Liver (tissue), 3 donors: ENCODE measurements at regions not wholly inside any gene's neighbourhood (a gene's known extent, or its start where the extent isn't known, plus 50 kb on each side); places are given as distances from the start of the nearest gene placed in this dataset.

Experiments used
- FOXA1 ChIP-seq: IDR thresholded peaks from 2 replicates; pipeline ENCODE4 v1.6.1; 2016; ENCODE audit warnings: antibody characterized with exemption
- GABPA ChIP-seq, 2 donors: IDR thresholded peaks in 1 of 2; conservative IDR thresholded peaks in 1 of 2; 2 replicates each; pipeline ENCODE4 v1.6.1; 2016; ENCODE audit warnings: antibody characterized with exemption in 2 of 2, mild to moderate bottlenecking in 1 of 2, moderate library complexity in 1 of 2
- HNF4G ChIP-seq: IDR thresholded peaks from 2 replicates; pipeline ENCODE4 v1.6.1; 2016; ENCODE audit warnings: antibody characterized with exemption
- JUND ChIP-seq, 2 donors: IDR thresholded peaks; 2 replicates each; pipeline ENCODE4 v1.6.1; 2016; ENCODE audit warnings: antibody characterized with exemption in 2 of 2
- RAD21 ChIP-seq, 2 donors: IDR thresholded peaks; 2 replicates each; pipeline ENCODE4 v1.6.1; 2016; ENCODE audit warnings: antibody characterized with exemption in 2 of 2, mild to moderate bottlenecking in 2 of 2
- RXRA ChIP-seq, 2 donors: IDR thresholded peaks; 2 replicates each; pipeline ENCODE4 v1.6.1; 2017 to 2018; ENCODE audit warnings: antibody characterized with exemption in 2 of 2, mild to moderate bottlenecking in 1 of 2
- SP1 ChIP-seq: IDR thresholded peaks from 2 replicates; pipeline ENCODE4 v1.6.1; 2018; ENCODE audit warnings: antibody characterized with exemption, mild to moderate bottlenecking
- TF ChIP-seq, protein P1 (sequence below): fragments of 150-350 bp; IDR thresholded peaks from 2 replicates; pipeline ENCODE4 v1.5.1; 2017; ENCODE audit warnings: improper control_type of control experiment, low read depth, low read length; ENCODE audit not compliant: missing input control
- TF ChIP-seq, protein P2 (sequence below): IDR thresholded peaks from 2 replicates; pipeline ENCODE4 v1.6.1; 2016; ENCODE audit warnings: antibody characterized with exemption
- TF ChIP-seq, protein P3 (sequence below): IDR thresholded peaks from 2 replicates; pipeline ENCODE4 v1.6.1; 2016; ENCODE audit warnings: antibody characterized with exemption, mild to moderate bottlenecking
- TF ChIP-seq, protein P4 (sequence below): IDR thresholded peaks from 2 replicates; pipeline ENCODE4 v1.6.1; 2016; ENCODE audit warnings: antibody characterized with exemption
- donor health status: healthy.
- donor health status: healthy.

DNA sequence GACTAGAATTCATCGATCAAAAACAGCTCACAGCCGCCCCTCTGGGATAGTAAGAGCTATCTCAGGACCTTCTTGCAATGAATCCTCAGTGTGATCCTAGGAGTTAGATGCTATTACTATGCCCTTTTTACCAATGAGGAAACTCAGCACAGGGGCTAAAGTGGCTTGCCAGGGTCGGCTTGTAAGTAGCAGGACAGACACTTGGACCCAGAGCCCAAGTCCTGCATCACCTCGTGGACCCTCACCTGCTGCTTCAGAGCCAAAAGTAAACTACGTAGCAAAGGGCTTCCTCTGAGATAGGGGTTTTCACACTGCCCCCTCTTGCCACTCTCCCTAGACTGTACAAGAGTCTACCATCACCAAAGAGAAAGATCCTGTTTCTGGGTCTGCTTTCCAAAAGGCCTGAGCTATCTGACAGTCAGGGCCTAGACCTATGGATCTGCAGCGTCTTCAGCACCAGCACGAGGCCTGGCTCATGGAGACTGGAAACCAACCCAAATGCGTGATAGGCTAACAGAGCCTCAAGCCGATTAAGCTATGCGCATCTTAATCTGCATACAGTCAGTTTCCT lies 172.3 kb downstream of the ANKRD60 start:
- TF ChIP-seq, protein P1, sequence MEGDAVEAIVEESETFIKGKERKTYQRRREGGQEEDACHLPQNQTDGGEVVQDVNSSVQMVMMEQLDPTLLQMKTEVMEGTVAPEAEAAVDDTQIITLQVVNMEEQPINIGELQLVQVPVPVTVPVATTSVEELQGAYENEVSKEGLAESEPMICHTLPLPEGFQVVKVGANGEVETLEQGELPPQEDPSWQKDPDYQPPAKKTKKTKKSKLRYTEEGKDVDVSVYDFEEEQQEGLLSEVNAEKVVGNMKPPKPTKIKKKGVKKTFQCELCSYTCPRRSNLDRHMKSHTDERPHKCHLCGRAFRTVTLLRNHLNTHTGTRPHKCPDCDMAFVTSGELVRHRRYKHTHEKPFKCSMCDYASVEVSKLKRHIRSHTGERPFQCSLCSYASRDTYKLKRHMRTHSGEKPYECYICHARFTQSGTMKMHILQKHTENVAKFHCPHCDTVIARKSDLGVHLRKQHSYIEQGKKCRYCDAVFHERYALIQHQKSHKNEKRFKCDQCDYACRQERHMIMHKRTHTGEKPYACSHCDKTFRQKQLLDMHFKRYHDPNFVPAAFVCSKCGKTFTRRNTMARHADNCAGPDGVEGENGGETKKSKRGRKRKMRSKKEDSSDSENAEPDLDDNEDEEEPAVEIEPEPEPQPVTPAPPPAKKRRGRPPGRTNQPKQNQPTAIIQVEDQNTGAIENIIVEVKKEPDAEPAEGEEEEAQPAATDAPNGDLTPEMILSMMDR = no peak
- TF ChIP-seq, protein P2, sequence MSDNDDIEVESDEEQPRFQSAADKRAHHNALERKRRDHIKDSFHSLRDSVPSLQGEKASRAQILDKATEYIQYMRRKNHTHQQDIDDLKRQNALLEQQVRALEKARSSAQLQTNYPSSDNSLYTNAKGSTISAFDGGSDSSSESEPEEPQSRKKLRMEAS = no peak
- TF ChIP-seq HNF4G = no peak
- TF ChIP-seq, protein P3, sequence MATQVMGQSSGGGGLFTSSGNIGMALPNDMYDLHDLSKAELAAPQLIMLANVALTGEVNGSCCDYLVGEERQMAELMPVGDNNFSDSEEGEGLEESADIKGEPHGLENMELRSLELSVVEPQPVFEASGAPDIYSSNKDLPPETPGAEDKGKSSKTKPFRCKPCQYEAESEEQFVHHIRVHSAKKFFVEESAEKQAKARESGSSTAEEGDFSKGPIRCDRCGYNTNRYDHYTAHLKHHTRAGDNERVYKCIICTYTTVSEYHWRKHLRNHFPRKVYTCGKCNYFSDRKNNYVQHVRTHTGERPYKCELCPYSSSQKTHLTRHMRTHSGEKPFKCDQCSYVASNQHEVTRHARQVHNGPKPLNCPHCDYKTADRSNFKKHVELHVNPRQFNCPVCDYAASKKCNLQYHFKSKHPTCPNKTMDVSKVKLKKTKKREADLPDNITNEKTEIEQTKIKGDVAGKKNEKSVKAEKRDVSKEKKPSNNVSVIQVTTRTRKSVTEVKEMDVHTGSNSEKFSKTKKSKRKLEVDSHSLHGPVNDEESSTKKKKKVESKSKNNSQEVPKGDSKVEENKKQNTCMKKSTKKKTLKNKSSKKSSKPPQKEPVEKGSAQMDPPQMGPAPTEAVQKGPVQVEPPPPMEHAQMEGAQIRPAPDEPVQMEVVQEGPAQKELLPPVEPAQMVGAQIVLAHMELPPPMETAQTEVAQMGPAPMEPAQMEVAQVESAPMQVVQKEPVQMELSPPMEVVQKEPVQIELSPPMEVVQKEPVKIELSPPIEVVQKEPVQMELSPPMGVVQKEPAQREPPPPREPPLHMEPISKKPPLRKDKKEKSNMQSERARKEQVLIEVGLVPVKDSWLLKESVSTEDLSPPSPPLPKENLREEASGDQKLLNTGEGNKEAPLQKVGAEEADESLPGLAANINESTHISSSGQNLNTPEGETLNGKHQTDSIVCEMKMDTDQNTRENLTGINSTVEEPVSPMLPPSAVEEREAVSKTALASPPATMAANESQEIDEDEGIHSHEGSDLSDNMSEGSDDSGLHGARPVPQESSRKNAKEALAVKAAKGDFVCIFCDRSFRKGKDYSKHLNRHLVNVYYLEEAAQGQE = no peak
- TF ChIP-seq JUND (IDR thresholded peaks at IDR 0.05) = no peak
- TF ChIP-seq, protein P4, sequence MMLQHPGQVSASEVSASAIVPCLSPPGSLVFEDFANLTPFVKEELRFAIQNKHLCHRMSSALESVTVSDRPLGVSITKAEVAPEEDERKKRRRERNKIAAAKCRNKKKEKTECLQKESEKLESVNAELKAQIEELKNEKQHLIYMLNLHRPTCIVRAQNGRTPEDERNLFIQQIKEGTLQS = no peak
- TF ChIP-seq RXRA (IDR thresholded peaks at IDR 0.05) = no peak
- no peak for TF ChIP-seq RAD21 (IDR thresholded peaks at IDR 0.05)
- TF ChIP-seq GABPA (IDR thresholded peaks at IDR 0.05 in 1 of 2, conservative IDR thresholded peaks at IDR 0.05 in 1 of 2) = no peak
- no peak for TF ChIP-seq FOXA1
- TF ChIP-seq SP1 = no peak
